ENCODE measurements at regions not wholly inside any gene's neighbourhood (a gene's known extent, or its start where the extent isn't known, plus 50 kb on each side); places are given as distances from the start of the nearest gene placed in this dataset.

DNA sequence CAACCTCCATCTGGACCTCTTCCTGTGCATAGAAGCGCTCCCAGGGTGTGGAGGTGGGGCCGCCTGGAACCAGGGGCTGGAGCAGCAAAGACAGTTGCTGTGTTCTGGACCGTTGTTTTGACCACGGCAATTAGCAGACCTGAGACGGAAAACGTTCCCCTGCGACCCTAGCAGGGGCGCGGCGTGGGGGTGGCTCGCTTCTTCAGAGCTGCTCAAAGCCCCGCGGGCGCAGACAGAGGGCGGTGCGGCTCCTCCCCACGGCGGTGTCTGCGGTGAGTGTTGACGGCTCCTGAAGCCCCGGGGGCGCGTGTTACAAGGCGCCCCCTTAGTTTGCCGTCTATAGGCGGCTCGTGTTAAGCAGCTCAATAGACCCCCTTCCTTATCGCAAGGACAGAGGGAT lies 79.2 kb downstream of the TRIML1 start:
- TF ChIP-seq, protein P1, sequence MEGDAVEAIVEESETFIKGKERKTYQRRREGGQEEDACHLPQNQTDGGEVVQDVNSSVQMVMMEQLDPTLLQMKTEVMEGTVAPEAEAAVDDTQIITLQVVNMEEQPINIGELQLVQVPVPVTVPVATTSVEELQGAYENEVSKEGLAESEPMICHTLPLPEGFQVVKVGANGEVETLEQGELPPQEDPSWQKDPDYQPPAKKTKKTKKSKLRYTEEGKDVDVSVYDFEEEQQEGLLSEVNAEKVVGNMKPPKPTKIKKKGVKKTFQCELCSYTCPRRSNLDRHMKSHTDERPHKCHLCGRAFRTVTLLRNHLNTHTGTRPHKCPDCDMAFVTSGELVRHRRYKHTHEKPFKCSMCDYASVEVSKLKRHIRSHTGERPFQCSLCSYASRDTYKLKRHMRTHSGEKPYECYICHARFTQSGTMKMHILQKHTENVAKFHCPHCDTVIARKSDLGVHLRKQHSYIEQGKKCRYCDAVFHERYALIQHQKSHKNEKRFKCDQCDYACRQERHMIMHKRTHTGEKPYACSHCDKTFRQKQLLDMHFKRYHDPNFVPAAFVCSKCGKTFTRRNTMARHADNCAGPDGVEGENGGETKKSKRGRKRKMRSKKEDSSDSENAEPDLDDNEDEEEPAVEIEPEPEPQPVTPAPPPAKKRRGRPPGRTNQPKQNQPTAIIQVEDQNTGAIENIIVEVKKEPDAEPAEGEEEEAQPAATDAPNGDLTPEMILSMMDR (IDR thresholded peaks at IDR 0.05), result no peak
- TF ChIP-seq POLR2A (IDR thresholded peaks at IDR 0.05) (no peak), EP300 (IDR thresholded peaks at IDR 0.05) (no peak)
